Stimulated activated naive CD4-positive, alpha-beta T cell (primary cell): ENCODE measurements at regions not wholly inside any gene's neighbourhood (a gene's known extent, or its start where the extent isn't known, plus 50 kb on each side); places are given as distances from the start of the nearest gene placed in this dataset.

Experiments used
- DNase-seq, 6 experiments: peaks; one replicate each; lab custom pipeline; 2025; lab: John Stamatoyannopoulos, UW

DNA sequence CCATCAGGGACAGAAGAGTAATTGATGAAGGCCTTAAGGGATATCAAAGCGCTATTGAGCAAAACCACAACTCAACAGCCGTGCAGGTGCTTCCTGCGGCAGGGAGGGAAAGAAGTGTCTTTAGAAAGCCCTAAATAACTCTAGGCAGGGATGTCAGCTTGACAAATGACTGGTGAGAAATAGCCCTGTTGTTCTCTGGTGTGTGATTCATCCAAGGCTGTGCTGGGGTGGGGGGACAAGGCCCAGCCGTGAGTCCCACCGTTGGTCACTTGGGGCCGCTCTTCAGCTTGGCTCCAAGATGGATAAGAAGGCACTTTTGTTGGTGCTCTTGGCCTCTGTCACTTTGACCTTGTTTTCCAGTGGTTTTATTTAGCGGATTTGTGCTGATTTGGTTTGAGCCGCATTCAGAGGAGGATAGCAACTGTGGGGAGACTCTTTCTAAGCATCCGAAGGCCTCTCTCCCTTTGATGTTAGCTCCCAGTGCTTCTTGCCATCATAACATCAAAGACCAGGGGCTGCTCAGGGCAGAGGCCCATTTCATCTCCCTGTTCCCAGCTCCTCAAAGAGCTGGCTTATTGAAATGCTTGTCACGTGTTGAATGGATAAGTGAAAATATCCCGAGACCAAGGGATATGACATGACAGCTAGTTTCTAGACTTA lies 130.3 kb upstream of the SERP2 start:
- DNase-seq: no peak

GRCh38 chr13:44244288-44244687 lies 129.3 kb upstream of the SERP2 start:
- DNase-seq: no peak

- no peak for DNase-seq
These were observed 124.2 kb upstream of the SERP2 start for GRCh38 chr13:44249431-44249836.

- no peak for DNase-seq
These were observed 120.7 kb upstream of the SERP2 start for GRCh38 chr13:44252938-44253337.

- no peak for DNase-seq
These were observed 117.8 kb upstream of the SERP2 start for GRCh38 chr13:44255771-44256364.

GRCh38 chr13:44257796-44258195 lies 115.8 kb upstream of the SERP2 start:
- DNase-seq: no peak

GRCh38 chr13:44259045-44260027 lies 114.3 kb upstream of the SERP2 start:
- DNase-seq: peak; percentile 5 to 32 (median 24)

DNA sequence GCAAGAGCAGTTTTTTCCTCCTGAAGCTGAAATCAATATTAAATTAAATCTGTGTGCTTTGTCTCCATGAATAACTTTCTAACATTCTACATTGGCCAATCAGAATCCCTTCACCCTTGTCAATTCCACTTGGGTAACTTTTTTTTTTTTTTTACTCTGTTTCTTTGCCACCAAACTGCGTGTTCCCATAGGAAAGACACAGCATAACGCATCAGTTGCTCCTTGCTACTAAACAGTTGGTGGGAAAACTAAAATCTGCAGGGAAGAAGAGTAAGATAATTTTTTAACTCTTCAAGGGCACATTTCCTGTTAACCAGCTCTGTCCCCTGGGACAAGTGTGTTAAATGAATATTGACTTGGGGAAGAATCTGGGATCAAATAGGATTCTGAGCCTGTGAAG lies 113.3 kb upstream of the SERP2 start:
- DNase-seq: no peak

DNA sequence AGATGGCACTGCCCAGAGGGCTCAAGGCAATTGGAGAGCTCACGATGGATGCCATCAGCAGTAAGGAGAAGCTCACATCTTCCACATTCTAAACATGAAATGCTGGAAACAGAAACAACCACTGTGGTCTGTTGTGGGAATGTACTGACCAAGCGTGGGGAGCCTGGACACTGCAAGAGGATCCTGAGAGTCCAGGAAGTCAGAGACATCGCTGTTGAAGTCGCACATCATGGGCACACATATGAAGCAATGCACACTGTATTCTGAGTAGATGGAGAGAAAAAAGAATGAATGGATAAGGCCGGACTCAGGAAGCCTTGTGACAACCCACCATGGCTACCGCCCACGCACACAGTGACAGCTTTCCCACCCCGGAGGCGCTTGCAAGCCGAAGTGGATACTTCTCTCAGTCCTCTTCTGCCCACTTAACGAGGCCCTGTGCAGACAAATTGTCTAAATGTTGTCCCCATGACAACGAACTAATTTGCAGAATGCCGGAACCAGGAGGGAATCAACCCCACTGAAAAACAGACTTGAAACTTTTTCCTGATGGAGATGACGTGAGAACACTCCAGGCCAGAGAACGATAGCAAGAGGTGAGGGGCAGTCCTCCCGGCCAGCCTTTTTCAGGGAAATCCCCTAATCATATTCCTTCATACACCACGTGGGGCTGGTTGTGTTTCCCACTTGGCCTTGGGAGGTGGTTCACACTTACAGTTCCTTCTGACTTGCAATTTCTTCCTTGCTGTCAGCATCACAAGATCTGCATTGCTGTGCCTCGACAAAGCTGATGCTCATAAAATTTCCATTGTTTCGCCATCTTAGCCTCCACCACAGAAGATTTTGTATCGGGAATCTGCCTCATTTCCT lies 109.6 kb upstream of the SERP2 start:
- DNase-seq: no peak

DNA sequence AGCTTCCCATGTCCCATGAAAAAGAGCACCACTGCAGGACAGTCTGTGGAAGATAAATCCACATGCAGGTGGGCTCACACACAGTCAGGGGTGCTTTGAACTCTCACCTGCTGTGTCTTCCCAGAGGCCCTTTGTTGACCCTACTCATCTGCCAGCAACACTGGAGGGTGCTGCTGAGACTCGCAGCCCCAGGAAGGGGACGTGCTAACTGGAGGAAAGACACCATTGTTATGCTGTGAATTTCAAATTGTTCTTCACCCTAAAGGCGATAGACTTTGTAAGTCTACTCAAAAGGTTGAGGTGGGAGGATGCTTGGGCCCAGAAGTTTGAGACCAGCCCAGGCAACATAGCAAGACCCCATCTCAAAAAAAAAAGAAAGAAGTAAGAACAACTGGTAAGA lies 107.3 kb upstream of the SERP2 start:
- DNase-seq: no peak

DNA sequence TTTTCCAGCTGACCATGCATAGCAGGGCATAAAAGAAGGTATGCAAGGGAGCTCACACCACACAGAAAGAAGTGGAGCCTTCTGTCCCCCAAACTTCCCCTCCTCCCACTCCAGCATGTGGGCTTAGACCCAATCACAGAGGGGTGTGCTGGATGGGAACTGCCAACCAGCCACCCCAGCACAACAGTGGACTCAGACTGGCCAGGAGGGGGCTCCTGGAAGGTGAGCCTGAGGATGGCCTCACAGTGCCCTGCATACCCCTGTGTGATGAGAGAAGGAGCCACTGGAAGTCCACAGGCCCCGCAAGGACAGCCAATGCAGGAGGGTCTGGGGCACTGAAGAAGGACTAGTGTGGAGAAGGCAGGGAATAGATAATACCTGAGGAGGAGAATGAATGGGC lies 106.9 kb upstream of the SERP2 start:
- no peak for DNase-seq

DNA sequence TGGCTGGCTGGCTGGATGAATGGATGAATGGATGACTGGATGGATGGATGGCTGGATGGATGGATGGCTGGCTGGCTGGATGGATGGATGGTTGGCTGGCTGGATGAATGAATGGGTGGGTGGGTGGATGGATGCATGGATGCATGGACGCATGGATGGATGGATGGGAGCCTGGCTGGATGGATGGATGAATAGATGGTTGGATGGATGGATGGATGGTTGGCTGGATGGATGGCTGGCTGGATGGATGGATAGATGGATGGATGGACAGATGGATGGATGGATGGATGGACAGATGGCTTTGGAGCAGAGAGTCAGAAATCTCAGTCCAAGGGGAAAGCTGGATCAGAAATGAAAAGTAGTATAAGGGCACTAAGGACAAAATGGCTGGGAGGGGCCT lies 106.4 kb upstream of the SERP2 start:
- DNase-seq: no peak

GRCh38 chr13:44267980-44268379 lies 105.6 kb upstream of the SERP2 start:
- no peak for DNase-seq

GRCh38 chr13:44268980-44269379 lies 104.6 kb upstream of the SERP2 start:
- no peak for DNase-seq

- no peak for DNase-seq
These were observed 103.5 kb upstream of the SERP2 start for GRCh38 chr13:44270150-44270549.

- no peak for DNase-seq
These were observed 102.6 kb upstream of the SERP2 start for GRCh38 chr13:44271031-44271455.

- no peak for DNase-seq
These were observed 102.2 kb upstream of the SERP2 start for GRCh38 chr13:44271473-44271872.

GRCh38 chr13:44271915-44272341 lies 101.7 kb upstream of the SERP2 start:
- DNase-seq: no peak

DNA sequence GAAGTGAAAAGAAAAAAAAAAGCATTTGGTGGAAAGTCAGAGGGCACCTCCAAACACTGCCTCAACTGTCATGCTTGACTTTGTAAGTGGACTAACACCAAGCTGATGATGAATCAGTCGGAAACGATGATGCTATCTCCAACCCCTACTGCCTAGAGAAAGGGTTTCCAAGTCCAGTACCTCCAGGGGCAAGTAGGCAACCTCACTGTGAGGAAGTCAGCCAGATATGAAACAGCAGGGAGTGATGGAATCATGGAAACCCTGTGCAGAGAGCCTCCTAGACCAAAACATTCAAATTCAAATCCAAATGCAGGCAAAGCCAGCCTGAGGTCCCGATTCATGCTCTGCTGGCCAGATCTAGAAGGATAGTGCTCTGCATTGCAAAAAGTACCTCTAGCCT lies 100.9 kb upstream of the SERP2 start:
- no peak for DNase-seq

DNA sequence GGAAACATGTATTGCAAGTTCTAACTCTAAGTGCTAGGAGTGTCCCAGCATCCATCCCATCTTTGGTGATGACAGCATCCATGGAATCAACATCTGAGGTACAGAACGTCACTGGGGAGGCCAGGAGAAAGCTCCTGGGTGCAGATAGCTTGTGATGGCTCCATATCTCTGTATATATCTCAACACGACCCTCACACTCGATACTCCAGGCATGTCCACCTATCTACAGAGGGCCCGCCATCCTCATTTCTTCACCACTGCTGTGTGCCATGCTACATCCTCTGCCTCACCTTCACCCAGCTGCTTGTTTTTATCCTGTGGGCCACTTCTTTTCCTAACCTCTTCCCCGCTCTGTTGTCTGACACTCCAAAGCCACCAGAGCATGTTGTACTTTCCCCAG lies 100.4 kb upstream of the SERP2 start:
- DNase-seq: no peak

DNA sequence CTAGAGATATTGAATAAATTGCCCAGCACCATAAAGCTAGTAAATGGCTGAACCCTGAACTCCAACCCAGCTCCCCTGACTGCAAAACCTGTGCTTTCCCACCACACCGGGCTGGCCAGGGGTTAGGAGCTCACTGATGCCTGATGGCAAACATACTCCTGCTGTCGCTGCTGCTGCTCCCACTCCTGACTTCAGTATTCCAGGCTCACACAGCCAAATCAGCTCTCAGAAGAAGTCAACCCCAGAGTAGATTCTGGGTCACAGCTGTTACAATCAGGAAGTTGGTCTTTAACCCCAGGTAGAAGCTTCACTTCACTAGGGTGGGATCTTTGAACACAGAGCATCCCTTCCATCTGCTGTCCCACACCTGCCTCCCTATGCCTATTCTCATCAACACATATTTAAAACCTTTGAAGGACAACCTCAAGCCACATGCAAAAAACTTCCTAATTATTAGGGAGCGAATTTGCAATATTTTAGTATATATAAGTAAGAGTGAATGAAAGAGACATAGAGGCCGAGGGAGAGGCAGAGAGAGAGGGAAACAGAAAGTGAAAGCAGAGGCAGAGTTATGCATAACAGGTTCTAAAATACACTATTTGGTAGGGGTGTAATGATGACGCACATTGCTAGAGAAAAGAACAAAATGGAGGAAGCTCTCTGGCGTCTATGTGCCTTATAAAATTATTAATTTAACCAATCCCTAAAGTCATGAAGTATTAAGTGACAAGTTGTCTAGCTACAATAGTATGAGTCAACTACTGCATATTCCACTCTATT lies 99.4 kb upstream of the SERP2 start:
- DNase-seq: peak in 4 of 6 experiments; percentile 13 to 84 (median 78)
